WI38 (cell line): ENCODE measurements at regions not wholly inside any gene's neighbourhood (a gene's known extent, or its start where the extent isn't known, plus 50 kb on each side); places are given as distances from the start of the nearest gene placed in this dataset.

Experiments
- H3K4me3 ChIP-seq: 2 replicates; pipeline ENCODE4 v1.5.1; 2011; ENCODE audit warnings: low read depth, mild to moderate bottlenecking, control low read depth, low read length
- TF ChIP-seq, protein P1 (sequence below): IDR thresholded peaks from 2 replicates; pipeline ENCODE4 v1.5.1; 2012; ENCODE audit warnings: low read depth, mild to moderate bottlenecking, control low read depth, low read length

DNA sequence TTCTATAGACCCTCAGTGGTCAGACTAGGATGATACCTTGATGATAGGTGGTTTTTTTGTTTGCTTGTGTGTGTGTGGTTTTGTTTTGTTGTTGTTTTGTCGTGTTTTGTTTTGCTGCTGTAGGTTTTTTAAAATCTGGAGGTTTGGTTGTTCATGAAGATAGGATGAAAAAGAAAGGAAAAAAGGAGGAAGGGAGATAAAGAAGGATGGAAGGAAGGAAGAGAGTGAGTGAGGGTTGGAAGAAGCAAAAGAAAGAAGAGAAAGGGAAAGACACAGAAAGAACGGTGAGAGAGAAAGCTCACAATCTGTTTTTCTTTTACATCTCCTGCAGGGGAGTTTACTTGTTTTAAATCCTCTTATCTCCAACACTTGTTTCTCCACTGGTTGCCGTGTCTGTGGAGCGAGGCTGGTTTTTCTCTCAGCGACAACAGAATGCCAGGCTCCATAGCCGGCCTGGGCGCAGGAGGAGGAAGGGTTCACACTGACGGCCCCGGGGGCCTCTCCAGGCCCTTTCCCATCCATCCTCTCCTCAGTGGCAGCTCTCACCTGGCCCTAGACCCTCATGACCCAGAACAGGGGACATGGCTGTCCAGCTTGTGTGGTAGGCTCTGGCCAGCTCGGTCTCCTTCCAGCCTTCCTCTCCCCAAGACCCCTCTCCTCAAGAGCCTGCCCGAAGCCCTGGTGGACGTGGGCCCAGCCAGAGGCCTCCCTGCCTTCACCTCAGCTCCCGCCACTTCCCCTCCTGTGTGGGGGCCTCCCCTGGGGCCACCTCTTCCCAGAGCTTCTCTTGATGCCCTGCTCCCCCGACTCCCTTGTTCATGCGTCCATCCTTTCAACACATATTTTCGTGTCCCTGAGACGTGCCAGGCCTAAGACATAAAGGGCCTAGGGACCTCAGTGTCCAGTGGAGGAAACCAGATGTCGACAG lies 168.4 kb downstream of the VEGFA start:
- TF ChIP-seq, protein P1, sequence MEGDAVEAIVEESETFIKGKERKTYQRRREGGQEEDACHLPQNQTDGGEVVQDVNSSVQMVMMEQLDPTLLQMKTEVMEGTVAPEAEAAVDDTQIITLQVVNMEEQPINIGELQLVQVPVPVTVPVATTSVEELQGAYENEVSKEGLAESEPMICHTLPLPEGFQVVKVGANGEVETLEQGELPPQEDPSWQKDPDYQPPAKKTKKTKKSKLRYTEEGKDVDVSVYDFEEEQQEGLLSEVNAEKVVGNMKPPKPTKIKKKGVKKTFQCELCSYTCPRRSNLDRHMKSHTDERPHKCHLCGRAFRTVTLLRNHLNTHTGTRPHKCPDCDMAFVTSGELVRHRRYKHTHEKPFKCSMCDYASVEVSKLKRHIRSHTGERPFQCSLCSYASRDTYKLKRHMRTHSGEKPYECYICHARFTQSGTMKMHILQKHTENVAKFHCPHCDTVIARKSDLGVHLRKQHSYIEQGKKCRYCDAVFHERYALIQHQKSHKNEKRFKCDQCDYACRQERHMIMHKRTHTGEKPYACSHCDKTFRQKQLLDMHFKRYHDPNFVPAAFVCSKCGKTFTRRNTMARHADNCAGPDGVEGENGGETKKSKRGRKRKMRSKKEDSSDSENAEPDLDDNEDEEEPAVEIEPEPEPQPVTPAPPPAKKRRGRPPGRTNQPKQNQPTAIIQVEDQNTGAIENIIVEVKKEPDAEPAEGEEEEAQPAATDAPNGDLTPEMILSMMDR = no peak

DNA sequence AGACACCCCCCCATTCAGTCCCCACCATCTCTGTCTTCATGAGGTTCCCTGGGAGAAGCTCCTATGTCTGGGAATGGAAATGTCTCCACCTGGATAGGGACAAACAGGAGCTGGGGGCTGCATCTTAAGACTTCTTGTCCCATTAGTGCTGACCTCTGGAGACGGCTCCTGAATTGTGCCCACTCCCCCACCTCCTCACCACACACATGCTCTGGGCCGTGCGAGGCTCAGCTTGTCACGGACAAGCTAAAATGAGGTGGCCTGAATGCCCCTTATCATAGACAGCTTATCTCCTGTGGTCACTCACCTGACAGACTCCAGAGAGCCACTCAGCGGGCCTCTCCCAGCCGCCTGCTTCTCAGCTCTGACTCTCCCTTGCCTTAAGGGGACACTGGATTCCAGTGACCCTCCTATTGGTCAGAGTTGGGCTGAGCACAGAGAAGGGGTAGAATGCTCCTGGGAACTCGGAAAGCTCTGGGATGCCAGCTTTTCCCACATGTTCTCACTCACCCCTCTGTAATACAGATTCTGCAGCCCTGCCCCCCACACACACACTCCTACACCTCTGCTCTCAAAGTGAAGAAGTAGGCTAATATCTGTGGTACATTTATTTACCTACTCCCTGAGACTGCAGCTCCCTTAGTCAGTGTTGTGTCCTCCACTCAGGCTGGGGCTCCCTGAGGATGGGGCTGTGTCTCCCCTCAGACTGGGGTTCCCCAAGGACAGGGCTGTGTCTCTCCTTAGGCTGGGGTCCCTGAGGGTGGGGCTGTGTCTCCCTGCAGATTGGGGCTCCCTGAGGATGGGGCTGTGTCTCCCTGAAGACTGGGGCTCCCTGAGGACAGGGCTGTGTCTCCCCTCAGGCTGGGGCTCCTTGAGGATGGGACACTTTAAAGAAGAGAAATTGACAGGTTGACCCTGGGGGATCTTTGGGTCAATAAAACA lies 167.5 kb downstream of the VEGFA start:
- H3K4me3 ChIP-seq = no peak overlapping the region
- TF ChIP-seq, protein P1 = no peak

More for the DNA sequence above, 168.4 kb downstream of the VEGFA start:
- H3K4me3 ChIP-seq = no peak overlapping the region

DNA sequence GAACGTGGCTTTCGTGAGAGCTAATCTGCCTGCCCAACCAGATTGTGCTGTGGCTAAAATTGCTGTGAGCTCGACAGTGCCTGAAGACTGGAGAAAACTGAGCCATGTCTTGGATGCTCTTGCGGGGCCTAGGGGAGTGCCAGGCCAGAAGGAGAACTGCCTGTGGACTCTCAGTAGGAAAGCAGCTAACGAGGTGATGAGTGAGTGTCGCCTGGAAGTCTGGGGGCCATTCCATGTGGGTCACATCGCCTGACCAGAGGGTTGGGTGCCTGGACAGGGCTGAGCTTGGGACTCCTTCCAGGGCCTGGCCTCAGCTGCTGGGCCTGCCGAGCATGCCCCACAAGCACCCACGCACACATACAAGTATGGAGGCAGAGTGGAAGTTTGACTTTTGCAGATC lies 166.5 kb downstream of the VEGFA start:
- TF ChIP-seq, protein P1 = no peak
- H3K4me3 ChIP-seq = no peak overlapping the region

DNA sequence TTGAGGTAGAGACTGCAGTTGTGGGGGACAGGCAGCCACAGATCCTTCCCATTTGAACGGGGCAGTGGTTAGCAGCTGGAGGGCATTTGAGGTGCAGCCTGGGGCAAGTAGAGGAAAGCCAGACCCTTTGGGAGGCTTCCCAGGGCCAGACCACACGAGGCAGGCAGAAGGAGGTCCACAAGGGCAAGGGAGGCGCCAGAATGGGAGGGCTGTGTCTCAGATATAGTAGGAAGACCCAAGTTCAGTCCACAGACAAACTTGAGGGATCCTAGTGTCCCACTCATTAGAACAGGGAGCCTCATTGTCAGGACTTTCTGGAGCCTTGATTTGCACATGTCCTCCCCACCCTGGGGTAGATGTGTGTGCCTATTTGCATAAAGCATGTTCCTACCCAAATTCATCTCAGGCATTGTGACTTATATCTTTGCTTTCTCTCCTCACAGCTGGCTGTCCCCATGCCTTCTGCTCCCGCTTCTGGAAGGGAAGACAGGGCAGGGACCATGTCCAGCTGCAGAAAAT lies 166.0 kb downstream of the VEGFA start:
- no peak overlapping the region for H3K4me3 ChIP-seq
- TF ChIP-seq, protein P1 = no peak

DNA sequence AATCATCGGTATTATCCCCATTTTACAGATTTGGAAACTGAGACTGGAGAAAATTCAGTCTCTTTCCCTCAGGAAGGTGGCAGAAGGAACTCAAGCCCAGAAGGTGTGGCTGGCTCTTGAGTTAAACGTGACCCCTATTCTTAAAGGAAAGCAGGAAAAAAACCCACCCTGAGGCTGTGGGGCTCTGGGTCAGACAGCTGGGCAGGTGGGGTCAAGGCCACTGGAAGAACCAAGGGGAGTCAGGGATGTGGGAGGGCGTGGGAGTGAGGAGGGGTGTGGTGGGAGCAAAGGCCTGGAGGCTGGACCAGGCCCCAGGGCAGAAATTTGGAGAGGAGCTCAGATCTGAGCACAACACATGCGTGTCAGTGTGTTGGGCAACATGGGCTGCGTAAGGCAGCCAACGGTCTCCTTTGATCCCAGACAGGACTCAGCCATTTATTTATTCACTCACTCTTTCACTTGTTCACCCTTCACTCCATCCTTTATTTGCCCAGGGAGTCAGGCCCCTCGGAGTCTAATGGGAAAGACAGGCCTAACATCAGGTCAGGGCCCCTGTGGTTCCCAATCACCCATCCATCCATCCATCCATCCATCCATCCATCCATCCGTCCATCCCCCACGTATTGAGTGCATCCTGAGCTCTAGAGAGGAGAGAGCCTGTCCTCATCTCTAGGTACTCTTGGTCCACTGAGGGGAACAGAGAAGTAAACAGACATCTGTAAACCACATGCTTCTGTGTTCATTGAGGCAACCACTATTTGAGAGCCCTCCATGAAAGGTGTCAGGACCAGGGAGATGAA lies 165.0 kb downstream of the VEGFA start:
- H3K4me3 ChIP-seq = no peak overlapping the region
- TF ChIP-seq, protein P1 = no peak

DNA sequence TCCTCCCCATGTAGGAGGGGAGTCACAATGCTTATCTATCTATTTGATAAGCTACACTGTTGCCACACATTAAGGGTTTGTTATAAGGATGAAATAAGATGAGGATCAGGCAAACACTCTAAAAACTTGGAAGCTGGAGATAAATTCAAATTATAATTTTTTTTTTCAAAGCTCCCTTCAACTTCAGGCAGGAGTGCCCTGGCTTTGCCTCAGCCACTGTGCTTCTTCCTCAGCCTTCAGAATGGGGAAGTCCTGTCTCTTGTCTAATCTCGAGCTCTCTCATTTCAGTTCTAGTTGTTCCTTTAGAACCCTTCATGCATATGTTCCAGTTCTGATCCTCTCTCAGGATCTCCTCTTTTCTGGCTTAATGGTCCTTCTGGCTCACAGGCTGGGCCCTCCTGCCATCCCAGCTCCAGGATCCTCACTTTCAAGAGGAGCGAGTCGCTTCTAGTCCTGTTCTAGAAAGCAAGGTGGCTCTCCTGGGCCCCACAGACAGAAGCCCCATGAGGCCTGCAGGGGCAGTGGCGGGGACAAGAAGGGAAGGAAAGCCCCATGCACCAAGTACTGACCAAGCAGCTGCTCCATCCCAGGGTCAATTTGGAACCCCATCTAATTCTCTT lies 164.3 kb downstream of the VEGFA start:
- TF ChIP-seq, protein P1 = no peak

More for the DNA sequence above, 164.3 kb downstream of the VEGFA start:
- H3K4me3 ChIP-seq = no peak overlapping the region
